Choroid plexus epithelial cell (primary cell): ENCODE measurements at regions not wholly inside any gene's neighbourhood (a gene's known extent, or its start where the extent isn't known, plus 50 kb on each side); places are given as distances from the start of the nearest gene placed in this dataset.
A peak's percentile ranks its signal among the peaks of the same experiment; 100 is the strongest.

Experiments used
- DNase-seq: peaks from one replicate; pipeline ENCODE4 v3.0.0-alpha.2; 2010; ENCODE audit warnings: low read depth
- H3K4me3 ChIP-seq: 2 replicates; pipeline ENCODE4 v1.5.1; 2011; ENCODE audit warnings: low read depth, mild to moderate bottlenecking, control low read depth, low read length, moderate library complexity
- CTCF ChIP-seq: conservative IDR thresholded peaks from 2 replicates; pipeline ENCODE4 v1.5.1; 2011; ENCODE audit warnings: low read depth, mild to moderate bottlenecking, control low read depth, inconsistent platforms, low read length, moderate library complexity

GRCh38 chr3:145055375-145056076, 1083.9 kb downstream of the DIPK2A start:
- no peak for DNase-seq
- TF ChIP-seq CTCF = no peak
- no peak overlapping the region for H3K4me3 ChIP-seq

- H3K4me3 ChIP-seq = no peak overlapping the region
- DNase-seq = peak; percentile 17
- TF ChIP-seq CTCF = no peak
These were observed 1086.9 kb downstream of the DIPK2A start for GRCh38 chr3:145058483-145058882.

- no peak for TF ChIP-seq CTCF
- no peak overlapping the region for H3K4me3 ChIP-seq
- DNase-seq = no peak
These were observed 1092.0 kb downstream of the DIPK2A start for GRCh38 chr3:145063616-145064015.

GRCh38 chr3:145070795-145071194, 1090.2 kb downstream of the PLOD2 start:
- no peak for TF ChIP-seq CTCF
- no peak for DNase-seq
- no peak overlapping the region for H3K4me3 ChIP-seq

- no peak overlapping the region for H3K4me3 ChIP-seq
- TF ChIP-seq CTCF = no peak
- no peak for DNase-seq
These were observed 1081.5 kb downstream of the PLOD2 start for GRCh38 chr3:145079436-145079835.

- TF ChIP-seq CTCF = no peak
- no peak for DNase-seq
These were observed 1073.9 kb downstream of the PLOD2 start for GRCh38 chr3:145087038-145087437.

GRCh38 chr3:145088917-145089316, 1072.1 kb downstream of the PLOD2 start:
- DNase-seq = no peak
- no peak overlapping the region for H3K4me3 ChIP-seq
- no peak for TF ChIP-seq CTCF

More at GRCh38 chr3:145087038-145087437, 1073.9 kb downstream of the PLOD2 start:
- H3K4me3 ChIP-seq = no peak overlapping the region
